HG03457 (cell line): ENCODE measurements at regions not wholly inside any gene's neighbourhood (a gene's known extent, or its start where the extent isn't known, plus 50 kb on each side); places are given as distances from the start of the nearest gene placed in this dataset.

Experiments
- ATAC-seq: cut with Tn5 transposase; IDR thresholded peaks from one replicate; pipeline ENCODE4 v1.9.1; 2021; ENCODE audit warnings: moderate number of reproducible peaks; ENCODE audit not compliant: unreplicated experiment

DNA sequence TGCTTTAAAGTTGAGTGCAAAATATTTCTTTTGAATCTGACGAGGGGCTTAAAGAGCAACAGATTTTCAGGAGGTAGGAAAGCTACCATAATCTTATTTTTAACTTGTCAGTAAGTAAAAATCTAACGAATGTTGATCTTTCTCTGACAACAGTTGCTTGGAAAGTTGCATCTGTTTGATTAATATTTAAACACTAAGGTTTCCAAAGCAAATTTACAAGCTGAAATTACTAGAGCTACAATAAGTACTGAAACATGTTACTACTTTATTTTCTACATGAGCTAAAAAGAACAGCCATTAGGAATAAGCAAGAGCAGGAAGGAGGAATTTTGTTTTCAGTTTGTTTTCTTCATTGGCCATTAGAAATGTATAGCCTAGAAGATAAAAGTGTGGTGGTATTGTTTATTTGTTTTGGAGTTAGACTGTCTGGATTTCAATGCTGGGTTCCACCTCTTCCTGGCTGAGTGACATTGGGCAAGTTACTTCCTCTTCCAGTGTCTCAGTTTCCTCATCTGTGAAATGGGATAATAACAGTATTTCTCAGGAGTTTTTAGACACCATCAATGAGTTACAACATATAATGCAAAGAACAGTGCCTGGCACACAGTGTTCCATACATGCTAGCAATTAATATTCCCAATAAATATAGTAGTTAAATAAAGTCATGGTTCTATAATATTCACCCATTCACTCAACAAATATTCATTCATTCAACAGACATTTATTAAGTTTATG is 87.9 kb upstream of the FLRT2 start:
- ATAC-seq = no peak

DNA sequence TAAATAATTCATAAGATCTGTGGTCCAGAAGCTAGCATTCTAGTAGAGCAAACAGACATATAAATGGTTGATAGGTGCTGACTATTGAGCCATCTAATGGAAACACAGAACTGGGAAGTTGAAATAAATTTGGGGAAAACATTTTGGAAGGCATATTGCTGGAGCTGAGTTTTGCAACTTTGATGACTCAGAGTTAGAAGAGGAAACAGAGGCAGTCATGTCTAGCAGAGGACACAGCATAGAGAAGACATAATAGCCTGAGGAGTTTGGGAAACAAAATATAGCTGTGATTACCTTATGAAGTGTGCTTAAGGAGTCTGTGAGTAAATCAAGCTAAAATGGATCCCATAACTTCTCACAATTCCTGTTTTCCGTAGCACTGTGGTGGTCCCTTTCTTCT is 86.9 kb upstream of the FLRT2 start:
- no peak for ATAC-seq

DNA sequence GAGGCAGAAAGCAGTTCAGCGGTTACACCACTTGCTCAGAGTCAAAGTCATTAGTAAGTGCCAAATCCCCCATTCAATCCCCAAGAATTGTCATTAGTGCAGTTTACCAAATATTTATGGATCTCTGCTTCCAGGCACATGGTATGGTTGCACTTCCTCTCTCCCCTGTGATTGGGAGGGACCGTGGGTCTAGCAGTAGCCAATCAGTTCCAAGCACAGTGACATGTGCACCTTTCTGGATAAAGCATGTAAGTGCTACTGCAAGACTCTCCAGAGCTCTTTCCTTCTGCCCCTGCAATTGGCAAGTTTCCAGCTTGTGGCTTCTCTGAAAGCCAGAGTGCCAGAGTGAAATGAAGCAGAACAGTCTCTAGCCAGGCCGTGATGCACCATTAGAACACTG is 85.3 kb upstream of the FLRT2 start:
- no peak for ATAC-seq

DNA sequence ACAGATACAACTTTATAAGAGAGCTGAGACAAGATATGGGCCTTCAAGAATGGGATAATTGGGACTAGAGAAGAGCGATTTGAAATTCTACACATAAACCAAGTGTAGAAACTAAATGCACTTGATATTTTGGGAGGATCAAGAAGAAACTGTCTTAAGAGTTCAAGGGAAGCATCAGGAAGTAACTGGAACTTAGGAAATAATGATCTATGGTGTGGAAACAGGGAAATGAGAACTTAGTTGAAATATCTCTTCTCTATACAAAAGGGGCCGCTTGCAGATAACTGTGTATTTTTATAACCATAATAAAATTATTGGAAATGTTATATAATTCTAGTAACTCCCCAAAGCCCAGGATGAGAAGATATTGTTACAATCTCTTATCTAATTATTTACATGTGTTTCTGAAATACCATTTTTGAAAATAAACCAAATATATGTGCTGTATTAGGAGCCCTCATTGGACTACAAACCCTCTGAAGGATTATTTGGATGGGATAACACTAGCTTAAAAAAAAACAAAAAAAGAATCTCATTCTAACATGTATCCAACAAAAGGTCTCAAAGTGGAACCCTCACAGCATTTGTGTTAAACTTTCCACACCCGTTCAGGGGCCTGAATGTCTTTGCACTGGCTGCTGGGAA is 84.7 kb upstream of the FLRT2 start:
- no peak for ATAC-seq

DNA sequence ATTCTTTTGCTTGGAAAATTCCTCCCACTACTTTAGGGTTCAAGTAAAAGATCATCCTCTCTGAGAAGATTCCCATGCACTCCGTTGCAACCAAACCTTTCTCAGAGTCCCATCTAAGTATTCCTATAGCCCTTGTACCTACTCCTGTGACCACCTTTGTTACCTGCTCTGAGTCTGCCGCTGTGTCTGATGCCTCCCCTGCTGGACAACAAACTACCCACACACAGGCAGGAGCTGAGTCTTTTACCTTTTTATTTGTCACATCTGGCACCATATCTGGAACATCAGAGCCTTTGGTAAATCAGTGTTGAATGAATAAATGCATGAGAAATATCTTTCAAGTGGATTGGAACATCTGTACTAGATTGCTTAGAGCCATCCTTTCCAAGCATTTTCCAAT is 82.1 kb upstream of the FLRT2 start:
- no peak for ATAC-seq

DNA sequence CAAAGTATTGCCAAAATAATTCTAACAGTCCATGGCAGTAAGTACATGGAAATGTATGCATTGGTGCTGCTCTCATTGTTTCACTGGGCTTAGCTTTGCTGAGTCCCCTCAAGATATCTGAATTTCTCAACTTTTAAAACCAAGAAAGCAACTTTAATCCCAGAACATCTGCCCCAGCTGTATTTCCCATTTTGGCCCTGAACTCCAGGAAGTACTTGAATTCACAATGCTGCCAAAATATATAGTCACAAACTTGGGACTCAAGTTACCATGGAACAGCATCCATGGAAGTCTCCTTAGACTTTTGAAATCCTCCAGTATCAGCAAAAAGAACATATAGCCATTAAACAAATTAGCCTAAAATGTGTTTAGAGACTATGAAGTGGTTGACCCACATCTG is 78.5 kb upstream of the FLRT2 start:
- no peak for ATAC-seq

DNA sequence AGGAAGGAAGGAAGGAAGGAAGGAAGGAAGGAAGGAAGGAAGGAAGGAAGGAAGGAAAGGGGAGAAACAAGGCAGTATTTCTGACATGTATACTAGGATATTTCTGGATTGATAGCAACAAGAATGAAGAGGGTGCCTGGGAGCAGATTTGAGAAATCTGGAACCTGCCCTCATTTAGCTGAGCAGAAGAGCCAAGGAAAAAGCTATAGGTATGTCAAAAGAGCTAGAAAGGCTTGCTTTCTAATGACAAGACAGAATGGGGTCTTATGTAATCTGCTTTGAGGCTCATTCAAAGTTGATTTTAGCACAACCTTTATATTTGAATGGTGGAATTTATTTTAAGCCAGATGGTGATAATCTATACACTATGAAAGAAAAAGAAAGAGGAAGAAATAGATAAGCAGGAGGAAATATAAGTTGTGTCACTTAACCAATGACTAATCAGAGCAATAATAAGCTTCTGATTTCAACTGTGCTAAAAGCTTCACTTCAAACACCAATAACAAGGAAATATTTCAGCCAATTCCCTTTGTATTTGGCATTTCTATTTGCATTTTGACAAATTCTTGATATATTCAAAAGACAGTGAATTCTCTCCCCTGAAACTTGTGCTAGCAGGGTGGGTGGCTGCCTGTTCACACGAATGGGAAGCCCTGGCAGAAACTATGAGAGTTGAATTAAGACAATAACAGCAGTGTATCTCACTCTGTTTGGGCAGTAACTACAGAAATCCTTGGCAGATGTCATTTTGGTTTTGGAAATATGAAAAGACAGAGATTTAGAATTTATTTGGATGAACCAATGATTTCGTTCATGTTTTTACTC is 76.3 kb upstream of the FLRT2 start:
- no peak for ATAC-seq

DNA sequence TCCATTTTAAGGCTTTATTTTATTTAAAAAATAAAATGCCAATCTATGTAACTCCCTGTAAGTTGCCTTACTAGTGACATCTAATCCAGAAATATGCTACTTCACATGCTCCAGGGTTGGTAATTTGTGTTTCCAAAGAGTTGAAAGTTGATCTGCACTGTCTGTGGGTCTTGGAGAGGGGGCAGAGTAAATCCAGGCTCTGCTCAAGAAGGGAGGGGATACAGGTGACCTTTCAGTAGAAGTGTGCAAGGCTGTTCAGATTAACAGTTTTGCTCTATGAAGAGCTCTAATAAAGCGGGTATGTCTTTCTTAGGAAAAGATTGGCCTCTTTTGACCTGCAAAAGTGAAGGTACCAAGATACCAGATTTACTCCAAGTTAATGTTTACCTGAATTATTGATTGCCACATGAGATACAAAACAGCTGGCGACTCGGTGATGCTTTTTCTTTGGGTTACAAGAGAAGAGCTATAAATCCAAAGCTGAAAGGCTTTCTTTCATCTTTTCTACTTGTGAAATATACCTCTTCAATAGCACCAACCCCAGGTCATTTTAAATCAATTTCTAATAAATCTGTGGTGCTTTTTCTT is 75.6 kb upstream of the FLRT2 start:
- no peak for ATAC-seq

DNA sequence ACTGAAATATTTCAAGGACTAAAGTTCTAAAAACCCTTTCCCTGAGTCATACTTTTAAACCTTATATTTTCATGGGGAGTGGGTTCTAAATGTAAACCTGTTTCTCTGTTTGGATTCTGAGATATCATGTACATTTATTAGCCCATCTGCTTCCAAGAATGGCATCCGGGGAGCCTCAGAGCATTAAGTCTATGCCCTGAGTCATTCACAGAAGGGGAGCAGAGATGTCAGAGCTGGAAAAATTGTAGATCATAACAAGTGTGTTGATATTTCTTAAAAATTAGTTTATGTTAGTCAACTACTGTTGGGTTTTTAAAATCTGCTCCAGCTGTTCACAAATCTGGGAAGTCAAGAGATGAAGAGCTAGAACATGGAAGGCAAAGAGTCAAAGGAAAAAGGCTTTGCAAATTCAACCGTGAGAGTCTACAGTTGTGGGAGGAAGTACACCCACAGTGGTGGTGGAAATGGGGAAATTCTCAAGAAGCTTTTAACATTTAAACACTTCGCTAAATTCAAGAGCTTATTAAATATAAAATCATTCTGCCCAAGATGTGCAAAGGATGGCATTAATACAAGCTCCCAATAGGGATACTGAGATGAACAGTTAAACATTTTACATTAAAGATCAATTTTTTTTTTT is 70.5 kb upstream of the FLRT2 start:
- no peak for ATAC-seq

DNA sequence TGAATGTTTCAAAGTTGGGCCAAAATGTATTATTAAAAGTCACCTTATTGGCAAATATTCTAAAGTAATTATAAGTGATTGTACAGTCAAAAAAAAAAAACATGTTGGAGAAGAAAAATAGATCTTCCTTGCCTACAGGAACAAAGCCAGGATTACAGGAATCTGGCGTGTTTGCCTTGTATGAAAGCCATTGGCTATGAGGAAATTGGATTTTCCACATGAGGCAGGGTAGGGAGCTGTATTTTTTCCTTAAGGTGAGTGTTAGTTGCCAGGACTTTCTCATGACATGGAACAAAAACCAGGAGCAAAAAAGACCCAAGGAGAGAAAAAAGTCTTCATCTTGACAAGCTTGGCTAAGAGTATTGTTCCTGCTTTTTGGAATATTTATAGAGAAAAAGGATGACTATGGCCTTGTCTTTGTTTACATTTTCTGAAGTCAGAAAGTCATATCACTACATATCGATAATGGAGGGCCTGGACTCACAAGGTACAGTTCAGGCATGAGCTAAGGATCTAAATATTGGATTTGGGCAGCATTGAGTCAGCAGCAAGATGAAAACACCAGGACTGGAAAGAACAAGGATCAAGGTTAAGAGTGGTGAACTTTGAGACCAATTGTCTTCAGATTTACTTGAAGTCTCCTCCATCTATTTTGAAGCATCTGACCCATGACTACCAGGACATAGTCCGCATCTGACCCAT is 68.4 kb upstream of the FLRT2 start:
- no peak for ATAC-seq

DNA sequence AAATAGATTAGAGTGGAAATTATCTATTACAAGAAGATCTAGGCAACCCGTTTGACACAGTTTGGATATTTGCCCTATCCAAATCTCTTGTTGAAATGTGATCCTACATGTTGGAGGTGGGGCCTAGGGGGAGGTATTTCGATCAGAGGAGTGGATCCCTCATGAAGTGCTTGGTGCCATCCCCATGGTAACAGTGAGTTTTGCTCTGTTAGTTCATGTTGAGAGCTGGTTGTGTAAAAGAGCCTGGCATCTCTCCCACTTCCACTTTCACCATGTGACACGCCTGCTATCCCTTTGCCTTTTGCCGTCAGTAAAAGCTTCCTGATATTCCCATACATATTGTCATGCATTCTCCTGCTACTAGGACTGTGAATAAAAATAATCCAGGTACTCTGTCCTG is 66.4 kb upstream of the FLRT2 start:
- no peak for ATAC-seq

DNA sequence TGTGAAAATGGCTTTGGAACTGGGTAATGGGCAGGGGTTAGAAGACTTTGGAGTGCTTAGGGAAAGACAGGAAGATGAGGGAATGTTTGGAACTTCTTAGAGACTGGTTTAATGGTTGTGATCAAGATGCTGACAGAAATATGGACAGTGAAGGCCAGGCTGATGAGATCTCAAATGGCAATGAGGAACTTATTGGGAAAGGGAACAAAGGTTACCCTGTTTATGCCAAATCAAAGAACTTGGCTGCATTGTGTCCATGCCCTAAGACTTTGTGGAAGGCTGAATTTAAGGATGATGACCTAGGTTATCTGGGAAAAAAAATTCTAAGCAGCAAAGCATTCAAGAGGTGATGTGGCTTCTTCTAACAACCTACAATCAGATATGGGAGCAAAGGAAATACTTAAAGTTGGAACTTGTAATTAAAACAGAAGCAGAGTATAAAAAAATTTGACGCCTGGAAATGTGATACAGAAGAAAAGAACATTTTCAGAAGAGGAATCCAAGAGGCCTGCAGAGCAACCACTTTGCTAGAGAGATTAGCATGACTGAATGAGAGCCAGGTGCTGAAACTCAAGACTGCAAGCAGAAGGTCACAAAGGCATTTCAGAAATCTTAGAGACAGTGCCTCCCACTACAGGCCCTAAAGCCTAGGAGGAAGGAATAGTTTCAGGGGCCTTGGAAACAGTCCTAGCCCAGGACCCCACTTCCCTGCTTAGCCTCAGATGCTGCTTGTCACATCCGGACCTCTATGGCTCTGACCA is 65.6 kb upstream of the FLRT2 start:
- ATAC-seq = no peak

DNA sequence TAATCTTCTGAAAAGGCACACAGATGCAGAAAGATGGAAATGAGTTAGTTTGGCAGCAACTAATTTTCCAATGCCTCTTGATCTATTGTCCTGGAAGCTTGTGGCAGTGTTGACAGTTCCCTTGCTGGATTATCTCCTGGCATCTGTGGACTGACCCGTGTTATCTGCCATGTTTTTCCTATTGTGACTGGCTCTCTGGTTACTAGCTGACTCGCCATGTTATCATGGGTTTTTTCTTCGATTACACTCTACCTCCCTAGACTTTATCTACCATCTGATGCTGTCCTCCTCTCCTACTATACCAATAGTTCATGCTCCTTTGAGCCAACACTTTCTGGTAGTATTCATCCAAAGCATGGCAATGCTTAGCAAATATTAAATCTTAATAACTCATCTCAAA is 63.3 kb upstream of the FLRT2 start:
- ATAC-seq = no peak

DNA sequence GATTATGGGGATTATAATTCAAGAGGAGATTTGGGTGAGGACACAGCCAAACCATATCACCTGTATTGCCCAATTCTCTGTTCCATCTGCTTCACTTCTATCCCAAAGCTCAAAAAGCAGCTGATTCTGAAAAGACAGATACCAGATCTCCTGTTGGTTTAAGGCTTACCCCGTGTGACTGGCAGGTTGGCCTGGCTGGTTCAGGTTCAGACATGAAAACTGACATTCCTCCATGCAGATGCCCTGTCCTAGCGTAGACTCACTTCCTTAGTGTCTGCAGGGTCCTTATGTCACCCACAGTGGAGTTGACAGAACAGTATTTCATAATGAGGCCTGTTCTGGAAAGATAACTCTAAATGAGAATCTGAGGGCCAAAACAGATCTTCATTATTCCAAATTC is 61.1 kb upstream of the FLRT2 start:
- no peak for ATAC-seq

DNA sequence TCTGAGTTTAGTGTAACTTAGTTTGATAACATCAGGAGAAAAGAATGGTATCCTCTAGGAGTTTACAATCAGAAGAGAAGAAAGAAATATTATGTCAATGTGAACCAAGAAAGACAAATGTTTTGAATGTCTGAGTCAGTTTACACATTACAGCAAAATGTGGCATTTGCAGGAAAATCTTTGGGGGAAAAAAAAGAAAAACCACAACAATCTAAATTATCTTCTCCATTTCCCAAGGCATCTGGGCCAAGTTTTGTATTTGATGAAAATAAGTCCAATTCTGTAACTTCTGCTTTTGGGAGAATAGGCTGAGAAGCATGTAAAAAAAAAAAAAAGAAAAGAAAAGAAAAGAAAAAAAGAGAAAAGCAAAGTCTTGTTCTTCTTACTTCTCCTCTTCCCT is 58.8 kb upstream of the FLRT2 start:
- no peak for ATAC-seq

DNA sequence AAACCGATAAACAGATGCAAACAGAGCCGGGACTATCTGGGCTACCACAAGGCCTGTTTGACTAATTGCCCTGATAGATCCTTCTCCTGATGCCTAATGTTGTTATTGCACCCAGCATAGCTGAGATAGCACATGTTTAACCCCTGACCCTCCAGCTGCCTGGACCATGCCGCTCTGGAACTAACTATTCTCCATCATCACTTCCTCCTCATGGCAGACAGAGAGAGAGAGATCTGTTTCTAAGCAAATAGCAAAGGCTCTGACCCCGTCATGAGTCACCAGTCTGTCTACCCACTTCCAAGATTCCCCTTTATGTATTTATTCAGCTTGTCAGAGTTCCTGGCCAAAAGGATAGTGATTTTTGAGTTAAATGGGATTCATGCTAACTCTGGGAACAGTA is 58.2 kb upstream of the FLRT2 start:
- ATAC-seq = no peak

DNA sequence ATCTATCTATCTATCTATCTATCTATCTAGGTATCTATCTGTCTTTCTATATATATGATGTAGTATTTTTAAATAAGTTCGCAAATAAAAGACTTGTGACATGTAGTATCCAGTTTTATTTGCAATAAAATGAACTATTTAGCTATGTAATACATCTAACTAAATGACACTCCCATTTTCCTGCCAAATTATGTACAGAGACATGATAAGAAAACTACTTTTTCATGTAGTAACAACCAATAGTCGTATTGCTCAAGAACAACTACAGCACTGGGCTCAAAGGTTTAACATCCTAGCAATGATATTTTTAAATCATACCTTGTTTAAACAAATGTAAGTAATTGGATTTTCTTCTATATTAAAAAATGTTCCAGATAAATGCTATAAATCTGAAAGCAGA is 55.5 kb upstream of the FLRT2 start:
- ATAC-seq = no peak

DNA sequence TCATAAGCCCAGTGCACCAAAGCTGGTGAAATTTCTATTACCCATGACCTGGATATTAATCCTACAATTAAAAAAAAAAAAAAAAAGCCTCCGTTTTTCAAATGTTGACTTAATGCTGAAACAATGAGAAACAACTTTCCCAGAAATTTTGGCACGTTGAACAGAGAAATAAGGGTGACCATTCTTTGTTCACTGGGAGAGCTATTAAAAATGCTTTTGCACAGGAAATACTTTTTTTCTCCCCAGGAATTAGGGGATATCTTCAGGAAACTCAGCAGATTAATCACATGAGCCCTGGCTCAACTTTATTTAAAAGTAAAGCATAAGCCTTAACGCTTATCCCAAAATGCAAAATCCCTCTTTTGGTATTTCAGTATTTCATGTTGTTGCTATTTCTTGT is 54.8 kb upstream of the FLRT2 start:
- ATAC-seq = no peak

DNA sequence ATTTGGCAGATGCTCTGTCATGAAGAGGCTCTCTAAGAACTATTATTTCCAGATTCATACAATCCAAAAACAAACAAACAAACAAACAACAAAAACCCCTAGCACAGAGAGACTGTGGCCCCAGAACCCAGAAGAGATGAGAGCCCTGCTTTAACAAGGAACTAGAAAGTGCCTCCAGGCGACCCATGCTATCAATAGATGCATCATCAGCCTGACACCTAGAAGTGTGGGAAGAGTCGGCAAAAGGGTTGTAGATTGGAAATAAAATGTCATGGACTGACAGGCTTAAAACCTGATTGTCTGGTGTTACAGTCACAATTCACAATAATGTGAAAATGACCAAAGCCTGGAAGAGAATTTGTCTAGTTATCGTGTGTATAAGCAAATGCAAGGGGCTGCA is 50.6 kb upstream of the FLRT2 start:
- ATAC-seq = no peak

DNA sequence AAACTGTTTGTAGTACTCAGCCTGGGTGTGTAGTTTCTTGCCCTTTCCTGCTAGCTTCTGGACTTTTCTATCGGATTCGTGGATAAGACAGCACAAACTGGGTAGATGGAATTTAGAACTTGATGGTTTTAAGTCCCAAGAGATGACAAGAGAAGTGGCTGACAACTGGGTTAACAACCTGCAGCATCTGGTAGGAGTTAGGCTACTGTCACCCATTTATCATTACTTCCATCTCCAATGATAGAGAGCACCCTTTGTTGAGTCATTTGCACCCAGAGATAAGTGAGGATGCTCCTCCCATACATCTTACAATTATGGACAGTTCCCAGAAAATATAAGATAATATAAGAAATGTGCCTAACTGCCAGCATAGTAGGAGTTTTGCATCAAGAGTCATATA is 50.2 kb upstream of the FLRT2 start:
- no peak for ATAC-seq
